ENCODE measurements at regions not wholly inside any gene's neighbourhood (a gene's known extent, or its start where the extent isn't known, plus 50 kb on each side); places are given as distances from the start of the nearest gene placed in this dataset.

DNA sequence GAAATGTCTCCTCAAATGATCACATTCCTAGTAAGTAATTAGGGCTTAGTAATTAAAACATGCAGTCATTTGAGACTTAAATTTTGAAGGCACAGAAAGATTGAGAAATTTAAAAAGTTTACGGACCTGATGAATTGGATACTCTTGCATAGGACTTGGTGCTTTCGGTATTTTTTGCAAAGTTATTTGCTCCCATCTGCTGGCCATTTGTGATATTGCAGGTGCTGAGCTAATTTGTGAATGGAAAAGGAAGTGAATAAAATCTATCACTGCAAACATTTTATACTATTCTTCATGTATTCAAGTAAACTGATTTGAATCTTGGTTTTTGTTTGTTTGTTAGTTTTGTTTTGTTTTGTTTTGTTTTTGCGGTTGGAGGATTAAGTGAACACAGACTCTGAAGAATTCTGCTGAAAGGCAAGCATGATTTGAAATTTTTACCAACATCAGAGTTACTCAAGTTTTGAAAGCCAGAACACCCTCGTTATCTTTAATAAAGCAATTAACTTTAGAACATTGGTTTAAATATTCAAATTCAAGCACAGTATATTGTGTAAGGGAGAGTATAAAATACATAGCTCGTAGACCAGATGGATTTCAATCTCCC, 689.5 kb upstream of the RBFOX1 start:
- peak; percentile 39 for DNase-seq

DNA sequence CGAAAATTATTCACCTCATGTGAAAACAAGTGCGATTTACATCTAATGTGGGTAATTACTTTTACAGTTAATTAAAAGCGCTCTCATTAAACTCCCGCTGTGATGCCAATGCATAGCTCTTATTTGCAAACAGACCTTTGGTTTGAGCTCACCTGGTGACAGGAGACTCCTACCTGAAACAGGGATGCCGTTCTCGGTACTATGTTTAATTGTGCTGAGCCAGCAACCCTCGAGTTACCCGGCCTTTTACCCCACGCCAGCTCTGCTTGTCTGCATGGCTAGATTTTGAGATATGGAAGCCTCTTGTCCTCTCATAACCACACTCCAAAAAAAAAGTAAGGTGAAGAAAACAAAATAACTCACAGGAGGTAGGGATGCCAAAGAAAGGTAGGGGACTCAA, 690.4 kb upstream of the RBFOX1 start:
- no peak for DNase-seq

DNA sequence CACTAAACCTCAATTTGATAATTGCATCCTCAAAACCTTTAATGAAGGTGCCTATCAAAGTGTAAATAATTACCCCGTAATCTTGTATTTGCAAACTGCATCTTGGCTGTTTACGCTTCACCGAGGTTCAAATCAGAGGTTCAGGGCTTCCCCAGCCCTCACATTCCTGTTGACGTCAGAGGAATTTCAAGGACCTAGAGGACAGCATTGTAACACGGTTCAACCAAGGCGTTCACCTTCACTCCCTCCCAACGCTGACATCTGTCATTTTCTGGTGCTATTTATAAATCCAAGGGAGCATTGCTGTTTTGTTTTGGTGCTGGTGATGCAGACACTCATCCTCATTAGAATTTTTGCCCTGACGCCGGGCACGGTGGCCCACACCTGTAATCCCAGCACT, 691.6 kb upstream of the RBFOX1 start:
- DNase-seq: no peak

- DNase-seq: no peak
These were observed 696.2 kb upstream of the RBFOX1 start for GRCh38 chr16:6636457-6636856.

- no peak for DNase-seq
These were observed 698.5 kb upstream of the RBFOX1 start for GRCh38 chr16:6634151-6634550.

DNA sequence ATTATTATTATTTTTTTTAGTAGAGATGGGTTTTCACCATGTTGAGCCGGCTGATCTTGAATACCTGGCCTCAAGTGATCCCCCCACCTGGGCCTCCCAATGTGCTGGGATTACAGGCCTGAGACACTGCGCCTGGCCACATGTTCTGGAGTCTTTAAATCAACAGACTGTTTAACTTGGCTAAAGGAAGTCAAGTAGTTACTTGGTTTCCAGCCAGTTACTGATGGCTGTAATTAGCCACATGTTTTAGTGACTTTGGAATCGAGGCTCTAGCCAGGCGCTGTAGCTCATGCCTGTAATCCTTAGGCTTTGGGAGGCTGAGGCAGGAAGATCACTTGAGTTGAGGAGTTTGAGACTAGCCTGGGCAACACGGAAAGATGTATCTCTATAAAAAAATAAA, 699.2 kb upstream of the RBFOX1 start:
- DNase-seq: peak; percentile 28

GRCh38 chr16:6629110-6629509, 703.5 kb upstream of the RBFOX1 start:
- DNase-seq: no peak

- DNase-seq: no peak
These were observed 707.0 kb upstream of the RBFOX1 start for GRCh38 chr16:6625606-6626005.

GRCh38 chr16:6618874-6619273, 713.8 kb upstream of the RBFOX1 start:
- no peak for DNase-seq

DNA sequence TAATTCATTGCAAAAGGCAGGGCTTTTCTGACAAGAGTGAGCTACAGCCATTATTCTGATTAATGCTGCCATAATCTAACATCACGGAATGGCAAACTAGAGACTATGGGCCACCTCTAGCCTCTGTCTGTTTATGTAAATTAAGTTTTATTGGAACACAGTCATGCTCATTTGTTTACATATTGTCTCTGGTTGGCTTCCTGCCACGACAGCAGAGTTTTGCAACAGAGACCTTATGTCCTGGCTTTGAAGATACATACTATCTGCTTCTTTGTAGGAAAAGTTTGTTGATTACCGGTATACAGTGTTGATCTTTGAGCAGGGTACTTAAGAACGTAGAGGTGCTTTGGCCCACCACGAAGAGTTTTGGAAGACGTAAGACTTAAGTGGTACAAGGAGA, 715.9 kb upstream of the RBFOX1 start:
- no peak for DNase-seq

DNA sequence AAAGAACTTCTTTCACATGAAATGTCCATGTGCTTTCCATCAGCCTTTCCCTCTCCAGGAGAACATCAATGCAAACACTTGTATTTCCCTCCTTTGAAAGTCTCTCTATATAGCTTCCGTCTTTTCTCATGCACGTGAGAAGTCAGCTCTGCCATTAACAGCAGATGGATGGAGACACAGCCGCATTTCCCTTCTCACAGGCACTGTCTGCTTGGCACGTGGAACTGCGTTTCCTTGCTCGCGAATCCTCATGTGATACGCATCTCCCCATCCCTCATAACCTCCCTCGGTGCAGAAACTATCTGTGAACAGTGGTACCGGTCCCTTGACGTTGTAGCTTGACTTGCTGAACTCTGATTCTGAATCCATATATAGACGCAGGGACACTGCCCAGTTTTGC, 717.0 kb upstream of the RBFOX1 start:
- DNase-seq: no peak

GRCh38 chr16:6611535-6611934, 721.1 kb upstream of the RBFOX1 start:
- DNase-seq: no peak

DNA sequence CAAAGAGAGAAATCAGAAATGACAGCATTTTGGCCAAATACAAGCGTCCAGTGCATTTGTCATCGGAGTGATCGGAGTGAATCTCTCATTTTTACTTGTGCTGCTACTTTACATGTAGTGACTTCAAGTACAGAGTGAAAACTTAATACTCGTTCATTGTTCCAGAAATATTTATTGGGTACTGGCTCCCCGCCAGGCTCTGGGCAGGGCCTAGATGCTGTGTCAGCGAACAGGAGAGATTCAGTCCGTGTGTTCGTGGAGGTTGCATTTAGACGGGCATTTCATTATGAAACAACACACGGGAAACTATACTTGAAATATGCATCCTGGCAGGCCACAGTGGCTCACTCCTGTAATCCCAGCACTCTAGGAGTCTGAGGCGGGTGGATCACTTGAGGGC, 727.2 kb upstream of the RBFOX1 start:
- no peak for DNase-seq

DNA sequence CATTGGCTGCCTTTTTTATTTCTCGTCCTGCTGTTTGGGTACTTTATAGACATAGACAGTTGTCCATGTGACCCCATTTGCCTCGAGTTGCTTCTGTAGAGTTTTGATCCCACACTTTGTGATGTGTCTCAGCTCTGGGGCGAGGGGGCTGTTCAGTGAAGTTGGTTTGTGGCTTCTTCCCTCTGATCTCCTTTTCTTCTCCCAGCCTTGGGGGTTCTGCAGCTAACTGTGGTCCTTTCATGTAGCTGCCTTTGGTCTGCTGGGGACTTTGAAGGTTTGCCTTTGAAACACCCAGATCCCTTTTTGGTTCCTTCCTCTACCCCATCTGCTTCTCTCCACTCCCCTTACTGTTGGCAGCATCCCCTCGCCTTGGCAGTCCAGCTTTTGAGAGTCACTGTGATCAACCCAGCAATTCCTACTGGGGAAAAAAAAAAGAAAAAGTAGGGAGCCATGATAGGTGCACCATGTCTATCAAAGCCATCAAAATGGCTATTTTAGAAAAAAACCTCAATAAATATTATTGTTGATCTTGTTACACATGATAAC, 728.8 kb upstream of the RBFOX1 start:
- DNase-seq: no peak

GRCh38 chr16:6602405-6602804, 730.2 kb upstream of the RBFOX1 start:
- peak; percentile 25 for DNase-seq

- DNase-seq: no peak
These were observed 732.5 kb upstream of the RBFOX1 start for GRCh38 chr16:6600167-6600566.

DNA sequence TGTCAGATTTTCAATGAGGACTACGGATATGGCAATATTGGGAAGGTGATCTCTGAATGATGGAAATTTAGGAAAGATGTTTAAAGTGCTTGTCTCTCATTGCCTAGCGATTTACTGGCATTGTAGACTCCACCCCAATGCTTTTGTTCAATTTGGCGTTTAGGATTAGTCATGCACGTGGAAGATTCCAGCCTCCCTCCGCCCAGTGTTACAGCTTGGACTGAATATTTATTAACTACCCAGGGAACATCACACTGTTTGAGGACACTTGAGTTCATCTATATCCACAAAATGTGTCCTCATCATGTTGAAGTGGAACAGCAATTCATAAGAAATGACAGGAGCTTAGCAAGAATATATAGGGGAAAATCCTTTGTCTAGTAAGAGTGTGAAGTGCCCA, 738.8 kb upstream of the RBFOX1 start:
- peak; percentile 22 for DNase-seq

DNA sequence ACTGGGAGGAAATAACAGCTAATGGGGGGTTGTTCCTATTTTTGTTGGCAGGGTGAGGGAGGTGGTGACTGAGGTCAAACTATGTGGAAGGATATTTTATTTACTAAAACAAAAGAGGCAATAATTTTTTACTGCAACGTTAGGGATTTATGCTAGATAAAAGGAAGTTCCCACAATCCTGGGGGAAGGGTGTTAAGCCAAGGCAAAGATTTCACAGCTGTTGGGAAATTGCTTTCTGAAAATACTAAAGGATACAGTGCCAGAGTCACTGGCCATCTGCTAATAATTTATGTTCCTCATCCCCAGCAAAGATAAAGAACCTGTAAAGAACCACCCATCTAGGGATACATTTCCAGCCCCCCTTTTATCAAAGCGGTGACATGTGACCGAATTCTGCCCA, 756.0 kb upstream of the RBFOX1 start:
- no peak for DNase-seq

DNA sequence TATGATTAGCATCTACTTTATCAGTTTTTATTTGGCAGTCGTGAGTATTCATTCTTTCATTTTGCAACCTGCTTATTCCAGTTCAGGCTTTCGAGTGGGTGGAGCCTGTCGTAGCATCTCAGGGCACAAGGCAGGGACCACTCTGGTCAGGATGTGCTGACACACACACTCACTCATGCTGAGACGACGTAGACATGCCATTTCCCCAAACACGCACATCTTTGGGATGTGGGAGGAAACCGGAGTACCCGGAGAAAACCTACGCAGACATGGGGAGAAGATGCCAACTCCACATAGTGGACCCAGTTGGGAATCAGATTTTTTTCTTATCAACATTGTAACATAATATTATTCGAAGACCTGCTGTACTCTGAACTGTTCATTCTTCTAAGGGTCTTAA, 756.5 kb upstream of the RBFOX1 start:
- DNase-seq: no peak

- DNase-seq: no peak
These were observed 758.5 kb upstream of the RBFOX1 start for GRCh38 chr16:6574146-6574545.

DNA sequence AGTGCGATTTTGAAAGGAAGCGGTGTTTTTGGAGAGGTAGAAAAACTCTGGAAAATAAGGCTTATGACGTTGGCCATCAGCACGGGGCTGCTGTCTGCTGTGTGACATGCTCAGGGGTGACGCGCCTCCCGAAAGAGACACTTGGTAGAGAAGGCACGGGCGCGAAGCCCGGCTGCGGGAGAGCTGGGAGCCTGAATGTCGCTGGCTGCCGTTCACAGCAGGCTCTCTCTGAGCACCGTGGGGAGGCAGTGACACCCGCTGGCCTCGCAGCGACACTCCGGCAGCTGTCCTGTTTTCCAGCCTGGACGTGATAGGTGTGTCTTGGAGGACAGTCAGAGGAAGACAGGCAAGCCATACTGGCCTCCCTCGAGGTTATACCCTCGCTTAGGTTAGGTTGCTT, 759.1 kb upstream of the RBFOX1 start:
- peak; percentile 81 for DNase-seq

- DNase-seq: no peak
These were observed 761.6 kb upstream of the RBFOX1 start for GRCh38 chr16:6571044-6571443.

GRCh38 chr16:6570530-6570929, 762.1 kb upstream of the RBFOX1 start:
- DNase-seq: no peak

GRCh38 chr16:6562986-6563385, 769.7 kb upstream of the RBFOX1 start:
- DNase-seq: no peak

DNA sequence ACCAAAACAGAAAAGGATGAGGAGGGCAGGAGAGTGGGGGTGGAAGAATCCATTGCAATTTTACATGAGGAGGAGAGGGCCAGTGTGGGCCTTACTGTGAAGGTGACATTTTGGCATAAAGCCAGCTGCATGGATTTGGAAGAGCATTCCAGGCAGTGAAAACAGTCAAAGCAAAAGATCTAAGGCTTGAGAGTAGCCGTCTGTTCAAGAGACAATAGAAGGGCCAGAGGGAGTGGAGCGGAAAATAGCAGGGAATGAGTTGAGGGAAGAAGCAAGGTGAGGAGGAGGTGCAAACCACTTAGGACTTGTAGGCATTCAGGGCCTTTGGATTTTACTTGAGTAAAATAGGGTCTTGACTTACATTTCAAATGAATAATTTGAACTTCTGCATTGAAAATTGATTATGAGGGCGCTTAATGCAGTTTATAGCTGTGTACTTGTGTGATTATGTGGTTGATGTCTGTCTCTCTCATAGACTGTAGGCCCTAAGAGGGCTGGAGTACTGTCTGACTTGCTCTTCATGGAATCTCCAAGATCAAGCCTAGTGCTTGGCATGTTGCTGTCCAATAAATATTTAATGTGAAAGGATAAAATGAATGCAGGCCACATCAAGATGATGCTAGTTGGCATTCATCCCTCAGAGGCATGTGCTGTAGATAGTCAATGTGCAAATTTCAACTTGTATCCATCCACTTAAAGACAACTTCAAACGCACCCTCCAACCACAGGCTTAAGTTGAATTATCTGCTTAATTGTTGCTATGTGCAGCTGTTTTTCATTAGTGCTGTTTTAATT, 772.1 kb upstream of the RBFOX1 start:
- DNase-seq: no peak

Data from DMS153 (cell line).